ENCODE measurements at regions not wholly inside any gene's neighbourhood (a gene's known extent, or its start where the extent isn't known, plus 50 kb on each side); places are given as distances from the start of the nearest gene placed in this dataset.
"Not testable (repeated sequence)": the region's sequence is repeated elsewhere in the genome, so short reads cannot be mapped to it uniquely, and the experiment has no call there.

- H3K4me3 ChIP-seq (ENCODE audit: insufficient read depth in 1 of 2, low read depth in 1 of 2, low read length in 2 of 2); H3K4me2 ChIP-seq (ENCODE audit: low read length, poor library complexity, severe bottlenecking); H3K14ac ChIP-seq (ENCODE audit: low read length in 2 of 2); H2BK15ac ChIP-seq (ENCODE audit: low read depth, poor library complexity, severe bottlenecking); H2BK120ac ChIP-seq (ENCODE audit: low read depth, low read length); H3K36me3 ChIP-seq (ENCODE audit: control insufficient read depth in 1 of 2, insufficient read depth in 2 of 2, low read depth in 1 of 2, low read length in 2 of 2); H3K18ac ChIP-seq (ENCODE audit: low read depth in 1 of 2, low read length in 2 of 2); H3K4me1 ChIP-seq (ENCODE audit: control insufficient read depth, insufficient read depth, low read depth, low read length); H3K9ac ChIP-seq (ENCODE audit: low read length); H3K4ac ChIP-seq (ENCODE audit: low read depth in 1 of 2, low read length in 2 of 2); H4K8ac ChIP-seq (ENCODE audit: low read length); H3K79me1 ChIP-seq (replicated peaks; ENCODE audit: low read length, poor library complexity, severe bottlenecking); H2BK5ac ChIP-seq (ENCODE audit: low read depth, low read length, poor library complexity, severe bottlenecking); H2AFZ ChIP-seq (ENCODE audit: low read depth, low read length); H3K9me3 ChIP-seq (ENCODE audit: control insufficient read depth, low read length); H4K91ac ChIP-seq (ENCODE audit: low read length); H3K27ac ChIP-seq (ENCODE audit: low read length, poor library complexity, severe bottlenecking); H3K23ac ChIP-seq (ENCODE audit: low read length in 2 of 2); H3K27me3 ChIP-seq (ENCODE audit: control insufficient read depth in 1 of 2, insufficient read depth in 1 of 2, low read length in 2 of 2); H2BK12ac ChIP-seq (ENCODE audit: low read length in 2 of 2); H2AK5ac ChIP-seq (ENCODE audit: low read length, severe bottlenecking); DNase-seq: not testable (repeated sequence)
- WGBS = 94% methylated on average over 4 of the region's 5 CpGs
Measured at GRCh38 chr16:87208968-87209367, 108.2 kb downstream of the C16orf95 start.

- no peak overlapping the region for H2BK120ac ChIP-seq (ENCODE audit: low read depth, low read length)
- H3K36me3 ChIP-seq (ENCODE audit: control insufficient read depth in 1 of 2, insufficient read depth in 2 of 2, low read depth in 1 of 2, low read length in 2 of 2) = no peaks in the 10 kb centered on the region
- no peak for DNase-seq
- no peak overlapping the region for H3K14ac ChIP-seq (ENCODE audit: low read length in 2 of 2)
- H4K91ac ChIP-seq (ENCODE audit: low read length) = no peak overlapping the region
- no peak overlapping the region for H3K27ac ChIP-seq (ENCODE audit: low read length, poor library complexity, severe bottlenecking)
- no peak overlapping the region for H3K9ac ChIP-seq (ENCODE audit: low read length)
- H3K4me1 ChIP-seq (ENCODE audit: control insufficient read depth, insufficient read depth, low read depth, low read length) = peaks cover 10% of the 10 kb centered on the region
- H3K23ac ChIP-seq (ENCODE audit: low read length in 2 of 2) = no peak overlapping the region
- no peak overlapping the region for H2BK12ac ChIP-seq (ENCODE audit: low read length in 2 of 2)
- 97% methylated on average over 2 of the region's 2 CpGs for WGBS
- H3K4me3 ChIP-seq (ENCODE audit: insufficient read depth in 1 of 2, low read depth in 1 of 2, low read length in 2 of 2) = no peak overlapping the region
- H3K27me3 ChIP-seq (ENCODE audit: control insufficient read depth in 1 of 2, insufficient read depth in 1 of 2, low read length in 2 of 2) = no peaks in the 10 kb centered on the region
- H3K4me2 ChIP-seq (ENCODE audit: low read length, poor library complexity, severe bottlenecking) = no peak overlapping the region
- no peaks in the 10 kb centered on the region for H3K79me1 ChIP-seq (replicated peaks; ENCODE audit: low read length, poor library complexity, severe bottlenecking)
- no peak overlapping the region for H2BK15ac ChIP-seq (ENCODE audit: low read depth, poor library complexity, severe bottlenecking)
- H2AK5ac ChIP-seq (ENCODE audit: low read length, severe bottlenecking) = no peak overlapping the region
- no peaks in the 10 kb centered on the region for H3K9me3 ChIP-seq (ENCODE audit: control insufficient read depth, low read length)
- H2BK5ac ChIP-seq (ENCODE audit: low read depth, low read length, poor library complexity, severe bottlenecking) = no peak overlapping the region
- no peak overlapping the region for H2AFZ ChIP-seq (ENCODE audit: low read depth, low read length)
- H3K18ac ChIP-seq (ENCODE audit: low read depth in 1 of 2, low read length in 2 of 2) = no peak overlapping the region
- no peak overlapping the region for H3K4ac ChIP-seq (ENCODE audit: low read depth in 1 of 2, low read length in 2 of 2)
- no peak overlapping the region for H4K8ac ChIP-seq (ENCODE audit: low read length)
Measured at GRCh38 chr16:87209808-87210512, 107.2 kb downstream of the C16orf95 start.

- H2AFZ ChIP-seq (ENCODE audit: low read depth, low read length) = no peak overlapping the region
Measured at GRCh38 chr16:87210894-87211293, 106.3 kb downstream of the C16orf95 start.

DNA sequence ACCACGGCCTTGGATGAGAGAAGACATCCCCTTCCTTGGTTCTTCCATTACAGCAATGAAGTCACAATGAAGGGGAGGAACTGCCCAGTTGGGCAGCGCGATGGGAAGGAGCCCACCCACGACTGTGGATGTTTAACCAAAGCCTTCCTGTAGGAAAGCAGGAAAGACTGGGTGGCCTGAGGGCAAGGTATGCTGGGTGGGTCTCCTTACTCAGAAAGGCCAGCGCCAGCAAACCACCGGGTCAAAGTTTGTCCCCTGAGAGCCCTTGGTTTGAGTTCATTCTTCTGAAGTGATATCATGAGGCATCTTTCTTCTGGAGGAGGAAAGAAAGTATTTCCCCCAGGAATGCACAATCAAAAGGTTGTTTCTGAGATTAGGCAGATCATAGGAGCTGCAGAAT is 105.2 kb downstream of the C16orf95 start:
- Histone ChIP-seq H3K18ac (ENCODE audit: low read depth in 1 of 2, low read length in 2 of 2) (no peak overlapping the region), H3K79me1 (replicated peaks; ENCODE audit: low read length, poor library complexity, severe bottlenecking) (no peaks in the 10 kb centered on the region), H3K4ac (ENCODE audit: low read depth in 1 of 2, low read length in 2 of 2) (peak overlapping the region in 1 of 2 experiments; percentile 16), H4K91ac (ENCODE audit: low read length) (no peak overlapping the region), H3K23ac (ENCODE audit: low read length in 2 of 2) (no peak overlapping the region), H3K9ac (ENCODE audit: low read length) (no peak overlapping the region), H3K14ac (ENCODE audit: low read length in 2 of 2) (no peak overlapping the region), H2BK15ac (ENCODE audit: low read depth, poor library complexity, severe bottlenecking) (no peak overlapping the region), H3K36me3 (ENCODE audit: control insufficient read depth in 1 of 2, insufficient read depth in 2 of 2, low read depth in 1 of 2, low read length in 2 of 2) (no peaks in the 10 kb centered on the region), H2BK120ac (ENCODE audit: low read depth, low read length) (no peak overlapping the region), H3K4me1 (ENCODE audit: control insufficient read depth, insufficient read depth, low read depth, low read length) (peaks cover 16% of the 10 kb centered on the region), H2AFZ (ENCODE audit: low read depth, low read length) (no peak overlapping the region), H2BK5ac (ENCODE audit: low read depth, low read length, poor library complexity, severe bottlenecking) (no peak overlapping the region), H3K4me3 (ENCODE audit: insufficient read depth in 1 of 2, low read depth in 1 of 2, low read length in 2 of 2) (no peak overlapping the region), H3K27me3 (ENCODE audit: control insufficient read depth in 1 of 2, insufficient read depth in 1 of 2, low read length in 2 of 2) (peaks cover 0 to 5% of the 10 kb centered on the region in 2 experiments), H2BK12ac (ENCODE audit: low read length in 2 of 2) (no peak overlapping the region), H2AK5ac (ENCODE audit: low read length, severe bottlenecking) (peak overlapping the region; percentile 37), H4K8ac (ENCODE audit: low read length) (no peak overlapping the region), H3K4me2 (ENCODE audit: low read length, poor library complexity, severe bottlenecking) (no peak overlapping the region), H3K9me3 (ENCODE audit: control insufficient read depth, low read length) (no peaks in the 10 kb centered on the region), H3K27ac (ENCODE audit: low read length, poor library complexity, severe bottlenecking) (no peak overlapping the region)
- peak; percentile 41 for DNase-seq
- WGBS = 58% methylated on average over 6 of the region's 6 CpGs

More at GRCh38 chr16:87210894-87211293, 106.3 kb downstream of the C16orf95 start:
- H3K27me3 ChIP-seq (ENCODE audit: control insufficient read depth in 1 of 2, insufficient read depth in 1 of 2, low read length in 2 of 2) = peaks cover 0 to 3% of the 10 kb centered on the region in 2 experiments
- peaks cover 10% of the 10 kb centered on the region for H3K4me1 ChIP-seq (ENCODE audit: control insufficient read depth, insufficient read depth, low read depth, low read length)
- DNase-seq = no peak
- no peak overlapping the region for H2BK15ac ChIP-seq (ENCODE audit: low read depth, poor library complexity, severe bottlenecking)
- H2BK12ac ChIP-seq (ENCODE audit: low read length in 2 of 2) = no peak overlapping the region
- H3K9ac ChIP-seq (ENCODE audit: low read length) = no peak overlapping the region
- no peak overlapping the region for H2BK120ac ChIP-seq (ENCODE audit: low read depth, low read length)
- no peak overlapping the region for H3K18ac ChIP-seq (ENCODE audit: low read depth in 1 of 2, low read length in 2 of 2)
- no peak overlapping the region for H4K91ac ChIP-seq (ENCODE audit: low read length)
- H3K4ac ChIP-seq (ENCODE audit: low read depth in 1 of 2, low read length in 2 of 2) = no peak overlapping the region
- WGBS = 94% methylated on average over 3 of the region's 4 CpGs
- no peak overlapping the region for H3K23ac ChIP-seq (ENCODE audit: low read length in 2 of 2)
- no peak overlapping the region for H3K27ac ChIP-seq (ENCODE audit: low read length, poor library complexity, severe bottlenecking)
- H3K9me3 ChIP-seq (ENCODE audit: control insufficient read depth, low read length) = no peaks in the 10 kb centered on the region
- H3K36me3 ChIP-seq (ENCODE audit: control insufficient read depth in 1 of 2, insufficient read depth in 2 of 2, low read depth in 1 of 2, low read length in 2 of 2) = no peaks in the 10 kb centered on the region
- no peaks in the 10 kb centered on the region for H3K79me1 ChIP-seq (replicated peaks; ENCODE audit: low read length, poor library complexity, severe bottlenecking)
- H4K8ac ChIP-seq (ENCODE audit: low read length) = no peak overlapping the region
- no peak overlapping the region for H3K4me2 ChIP-seq (ENCODE audit: low read length, poor library complexity, severe bottlenecking)
- no peak overlapping the region for H2BK5ac ChIP-seq (ENCODE audit: low read depth, low read length, poor library complexity, severe bottlenecking)
- no peak overlapping the region for H2AK5ac ChIP-seq (ENCODE audit: low read length, severe bottlenecking)
- no peak overlapping the region for H3K14ac ChIP-seq (ENCODE audit: low read length in 2 of 2)
- no peak overlapping the region for H3K4me3 ChIP-seq (ENCODE audit: insufficient read depth in 1 of 2, low read depth in 1 of 2, low read length in 2 of 2)

Measured in mesenchymal stem cell (in vitro differentiated cells and primary cell).